GM23338 (cell line): ENCODE measurements at regions not wholly inside any gene's neighbourhood (a gene's known extent, or its start where the extent isn't known, plus 50 kb on each side); places are given as distances from the start of the nearest gene placed in this dataset.

Experiments
- CREB1 ChIP-seq: fragments of 250-450 bp; sonication (Bioruptor Pico); IDR thresholded peaks from 2 replicates; pipeline ENCODE4 v1.5.0; 2020; ENCODE audit warnings: low read depth, mild to moderate bottlenecking, moderate library complexity
- CTCF ChIP-seq, 2 experiments: fragments of 200-600 bp in 1 of 2; sonication (generic) in 1 of 2; conservative IDR thresholded peaks; 2 replicates each; pipeline versions ENCODE4 v1.5.1 to v1.6.1; 2016 to 2017; ENCODE audit warnings: antibody characterized with exemption in 2 of 2, low read depth in 2 of 2, mild to moderate bottlenecking in 2 of 2, moderate library complexity in 1 of 2
- EZH2 ChIP-seq: fragments of 200-600 bp; sonication (generic); IDR thresholded peaks from one replicate; pipeline ENCODE4 v1.8.0; 2017; ENCODE audit warnings: antibody characterized with exemption, mild to moderate bottlenecking, low read depth; ENCODE audit not compliant: unreplicated experiment
- EZH2phosphoT487 ChIP-seq: fragments of 200-600 bp; sonication (generic); IDR thresholded peaks from one replicate; pipeline ENCODE4 v1.8.1; 2018; ENCODE audit warnings: antibody characterized with exemption; ENCODE audit not compliant: unreplicated experiment
- POLR2AphosphoS5 ChIP-seq: IDR thresholded peaks from 2 replicates; pipeline ENCODE4 v1.6.1; 2016; ENCODE audit warnings: antibody characterized with exemption, low read depth
- REST ChIP-seq: IDR thresholded peaks from one replicate; pipeline ENCODE4 v1.6.1; 2018; ENCODE audit warnings: antibody characterized with exemption; ENCODE audit not compliant: unreplicated experiment
- ZNF331 ChIP-seq: fragments of 250-450 bp; sonication (Bioruptor Pico); IDR thresholded peaks from 2 replicates; pipeline ENCODE4 v1.5.0; 2020; ENCODE audit warnings: low read depth, mild to moderate bottlenecking, moderate library complexity

- TF ChIP-seq CTCF (conservative IDR thresholded peaks at IDR 0.05; ENCODE audit: low read depth in 2 of 2) (no peak), EZH2 (no peak), POLR2AphosphoS5 (no peak; the same call in 1 of the 2 replicates), CREB1 (CRISPR knock-in tag) (no peak), EZH2phosphoT487 (no peak), ZNF331 (CRISPR knock-in tag) (no peak), REST (no peak)
These were observed 115.7 kb upstream of the TEX13C start for GRCh38 chrX:125203737-125204578.
